K562 (cell line): ENCODE measurements at regions not wholly inside any gene's neighbourhood (a gene's known extent, or its start where the extent isn't known, plus 50 kb on each side); places are given as distances from the start of the nearest gene placed in this dataset.

Experiments used
- ATAC-seq: fragments of 200-7000 bp; cut with Tn5 transposase; 3 replicates; pipeline ENCODE4 v1.9.1; 2020; ENCODE audit warnings: moderate library complexity
- BruUV-seq: library from RNA; stranded (reverse); fragments of 400-500 nt; replicated peaks from 2 replicates; lab custom pipeline; 2021; lab: Mats Ljungman, UMichigan
- CTCF ChIA-PET: fragments of 300-600 bp; formaldehyde crosslinking; extraction: SDS; loops from one replicate; lab custom pipeline; 2021; ENCODE audit warnings: low intra/inter-chr PET ratio; lab: Yijun Ruan, JAX
- POLR2A ChIA-PET: fragments of 300-600, 350-650 bp; sonication (Branson Sonifier 250); formaldehyde crosslinking; extraction: SDS; loops from one replicate; lab custom pipeline; 2021; ENCODE audit warnings: antibody characterized with exemption, inconsistent platforms; lab: Yijun Ruan, JAX
- DNase-seq, 4 experiments: peaks; one replicate each; pipeline versions ENCODE4 v3.0.0 to v3.0.0-alpha.2; 2011 to 2018; ENCODE audit warnings: low spot score in 3 of 4, mixed read lengths in 3 of 4; ENCODE audit errors: extremely low read depth in 1 of 4
- FAIRE-seq: peaks from 2 replicates; lab custom pipeline; 2011; peaks lifted over from hg19 to GRCh38; lab: Jason Lieb, UNC
- H2AFZ ChIP-seq: 2 replicates; pipeline ENCODE4 v1.6.0; 2011; ENCODE audit warnings: low read depth, low read length, control low read depth, inconsistent platforms
- H3K27ac ChIP-seq: fragments of 200-600 bp; 3 replicates; pipeline ENCODE4 v1.8.0; 2011; ENCODE audit warnings: low read depth, mild to moderate bottlenecking, control low read depth, inconsistent platforms, low read length, moderate library complexity, mixed read lengths; ENCODE audit errors: extremely low read depth
- H3K27me3 ChIP-seq, 2 experiments: fragments of 300-600 bp in 1 of 2; 2 replicates in 1 of 2; 3 replicates in 1 of 2; pipeline versions ENCODE4 v1.6.0 to v1.8.0; 2011; ENCODE audit warnings: inconsistent platforms in 2 of 2, low read length in 2 of 2, mild to moderate bottlenecking in 1 of 2, mixed read lengths in 1 of 2, moderate library complexity in 1 of 2; ENCODE audit not compliant: control insufficient read depth in 2 of 2, insufficient read depth in 2 of 2
- H3K36me3 ChIP-seq: fragments of 300-600 bp; 3 replicates; pipeline ENCODE4 v1.8.0; 2011; ENCODE audit warnings: mild to moderate bottlenecking, low read length, inconsistent platforms; ENCODE audit not compliant: control insufficient read depth, insufficient read depth
- H3K4me1 ChIP-seq, 2 experiments: fragments of 200-600 bp in 1 of 2; replicated peaks in 1 of 2; 2 replicates in 1 of 2; 3 replicates in 1 of 2; pipeline versions ENCODE4 v1.5.1 to v1.8.0; 2011; ENCODE audit warnings: inconsistent platforms in 2 of 2, low read length in 2 of 2, mild to moderate bottlenecking in 1 of 2, mixed read lengths in 1 of 2, moderate library complexity in 1 of 2; ENCODE audit not compliant: control insufficient read depth in 2 of 2, insufficient read depth in 2 of 2
- H3K4me2 ChIP-seq: 2 replicates; pipeline ENCODE4 v1.6.1; 2011; ENCODE audit warnings: low read length, control low read depth, inconsistent platforms, mixed read lengths; ENCODE audit not compliant: insufficient read depth
- H3K4me3 ChIP-seq: fragments of 200-600 bp; sonication (generic), shearing (Covaris generic); 2 replicates; pipeline ENCODE4 v1.5.1; 2016; ENCODE audit warnings: control low read depth, inconsistent platforms
- H3K79me2 ChIP-seq: fragments of 200-600 bp; 3 replicates; pipeline ENCODE4 v1.8.0; 2011; ENCODE audit warnings: low read length, inconsistent platforms; ENCODE audit not compliant: control insufficient read depth, insufficient read depth
- H3K9ac ChIP-seq, 2 experiments: 2 replicates each; pipeline versions ENCODE4 v1.6.0 to v1.6.1; 2011; ENCODE audit warnings: low read depth in 2 of 2, low read length in 2 of 2, control low read depth in 1 of 2, inconsistent platforms in 1 of 2, mild to moderate bottlenecking in 1 of 2, mixed read lengths in 1 of 2; ENCODE audit not compliant: insufficient read depth in 1 of 2
- H3K9me1 ChIP-seq: one replicate; pipeline ENCODE4 v1.6.0; 2011; ENCODE audit warnings: inconsistent platforms, mild to moderate bottlenecking, low read length, moderate library complexity; ENCODE audit not compliant: control insufficient read depth, insufficient read depth
- H3K9me3 ChIP-seq: replicated peaks from 2 replicates; pipeline ENCODE4 v1.5.1; 2011; ENCODE audit warnings: low read depth, low read length, inconsistent platforms; ENCODE audit not compliant: control insufficient read depth, insufficient read depth
- H4K20me1 ChIP-seq: replicated peaks from 2 replicates; pipeline ENCODE4 v1.6.1; 2011; ENCODE audit warnings: low read length, inconsistent platforms, mixed read lengths; ENCODE audit not compliant: control insufficient read depth, insufficient read depth
- CAMTA2 ChIP-seq: fragments of 250-450 bp; sonication (Bioruptor Pico); conservative IDR thresholded peaks from 2 replicates; pipeline ENCODE4 v1.5.1; 2022
- CREBBP ChIP-seq: IDR thresholded peaks from one replicate; pipeline ENCODE4 v1.6.1; 2012; ENCODE audit warnings: low read depth, mild to moderate bottlenecking, control low read depth, inconsistent platforms, low read length
- CUX1 ChIP-seq: fragments of 200-800 bp; sonication (Bioruptor generic); IDR thresholded peaks from 2 replicates; pipeline ENCODE4 v1.6.1; 2016; ENCODE audit warnings: missing genetic modification characterization, missing compliant biosample characterization
- FOSL1 ChIP-seq: fragments of 200-800 bp; sonication (Bioruptor generic); conservative IDR thresholded peaks from 2 replicates; pipeline ENCODE4 v1.6.1; 2016; ENCODE audit warnings: missing genetic modification characterization, missing compliant biosample characterization
- HDGF ChIP-seq: fragments of 450-650 bp; IDR thresholded peaks from 2 replicates; pipeline ENCODE4 v1.6.1; 2016
- HMGN3 ChIP-seq: IDR thresholded peaks from 2 replicates; pipeline ENCODE4 v1.6.1; 2011; ENCODE audit warnings: borderline replicate concordance, low read depth, mild to moderate bottlenecking, mixed read lengths, low read length; ENCODE audit not compliant: insufficient read length; ENCODE audit errors: extremely low read depth
- POLR2A ChIP-seq: fragments of 450-650 bp; conservative IDR thresholded peaks from 2 replicates; pipeline ENCODE4 v1.6.1; 2016
- ZBTB33 ChIP-seq: sonication (generic); formaldehyde crosslinking; IDR thresholded peaks from 2 replicates; pipeline ENCODE4 v1.8.1; 2023; ENCODE audit warnings: mild to moderate bottlenecking, missing genetic modification reagents
- ZNF76 ChIP-seq: fragments of 250-450 bp; sonication (Bioruptor Pico); IDR thresholded peaks from 2 replicates; pipeline ENCODE4 v1.4.0; 2020; ENCODE audit warnings: mild to moderate bottlenecking, moderate library complexity, borderline replicate concordance
- in situ Hi-C: fragments of 300-500 bp; cut with MboI; formaldehyde crosslinking; loops from 4 replicates; pipeline ENCODE4 v1.15.0; 2018; ENCODE audit warnings: inconsistent platforms, mixed read lengths
- intact Hi-C: fragments of 100-400 bp; cut with micrococcal nuclease; formaldehyde crosslinking; loops from 2 replicates; pipeline ENCODE4 v1.14.2; 2022

GRCh38 chr13:83295686-83296085 is 586.6 kb downstream of the SLITRK1 start:
- H3K9me3 ChIP-seq, result no peaks in the 10 kb centered on the region
- no peak overlapping the region for H3K27ac ChIP-seq
- no TSS peak for BruUV-seq
- ChIA-PET CTCF (no interaction called here), POLR2A (no interaction called here)
- H3K4me1 ChIP-seq, result no peaks in the 10 kb centered on the region
- ATAC-seq (no peak), FAIRE-seq (no peak), DNase-seq (no peak)
- no peaks in the 10 kb centered on the region for H4K20me1 ChIP-seq
- H3K79me2 ChIP-seq, result no peaks in the 10 kb centered on the region
- in situ Hi-C loops (no loop called here), intact Hi-C loops (no loop called here)
- no peaks in the 10 kb centered on the region for H3K36me3 ChIP-seq
- no peak overlapping the region for H2AFZ ChIP-seq
- no peak overlapping the region for H3K4me2 ChIP-seq
- TF ChIP-seq CREBBP, result no peak
- TF ChIP-seq HMGN3, result no peak
- no peak for TF ChIP-seq ZBTB33
- no peak for TF ChIP-seq CUX1 (CRISPR knock-in tag)
- TF ChIP-seq HDGF, result no peak
- no peak for TF ChIP-seq POLR2A
- TF ChIP-seq ZNF76, result no peak
- no peak for TF ChIP-seq FOSL1
- TF ChIP-seq CAMTA2 (CRISPR knock-in tag), result no peak
- H3K4me3 ChIP-seq, result no peak overlapping the region
- no peaks in the 10 kb centered on the region for H3K9me1 ChIP-seq
- no peak overlapping the region for H3K9ac ChIP-seq
- no peaks in the 10 kb centered on the region for H3K27me3 ChIP-seq
